ENCODE measurements at regions not wholly inside any gene's neighbourhood (a gene's known extent, or its start where the extent isn't known, plus 50 kb on each side); places are given as distances from the start of the nearest gene placed in this dataset.

DNA sequence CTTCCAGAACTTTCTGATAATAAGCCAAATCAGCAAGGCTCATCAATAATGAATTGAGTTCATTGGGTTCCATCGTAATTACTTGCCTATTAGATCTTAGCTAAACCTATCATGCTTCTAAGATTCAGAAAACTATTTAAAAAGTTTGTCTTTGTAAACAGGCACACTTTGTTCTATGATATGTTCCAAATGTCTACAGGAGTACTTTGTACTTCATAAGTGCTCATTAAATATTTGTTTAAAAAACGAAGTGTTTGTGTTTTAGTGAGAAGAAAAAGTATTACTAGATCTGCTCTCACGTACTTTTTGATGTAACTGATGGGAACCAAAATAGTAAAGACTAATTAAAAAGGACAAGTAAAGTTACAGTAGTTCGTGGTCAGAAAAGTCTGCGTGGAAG is 172.8 kb upstream of the FLRT2 start:
- Histone ChIP-seq H3K27me3 (no peaks in the 10 kb centered on the region), H3K36me3 (no peaks in the 10 kb centered on the region), H3K9me3 (peaks cover 5% of the 10 kb centered on the region), H3K4me3 (ENCODE audit: low read depth in 1 of 2, low read length in 1 of 2) (no peak overlapping the region), H3K27ac (no peak overlapping the region), H3K4me1 (ENCODE audit: control insufficient read depth in 1 of 2, insufficient read depth in 1 of 2, low read depth in 1 of 2, low read length in 1 of 2) (no peaks in the 10 kb centered on the region)
- no peak for TF ChIP-seq CTCF (IDR thresholded peaks at IDR 0.05)

GRCh38 chr14:85358136-85358785 is 171.7 kb upstream of the FLRT2 start:
- TF ChIP-seq CTCF (IDR thresholded peaks at IDR 0.05), result no peak
- H3K4me3 ChIP-seq (ENCODE audit: low read depth in 1 of 2, low read length in 1 of 2), result no peak overlapping the region
- H3K36me3 ChIP-seq, result no peaks in the 10 kb centered on the region
- H3K27me3 ChIP-seq, result no peaks in the 10 kb centered on the region
- H3K27ac ChIP-seq, result no peak overlapping the region
- H3K9me3 ChIP-seq, result peaks cover 5% of the 10 kb centered on the region
- H3K4me1 ChIP-seq (ENCODE audit: control insufficient read depth in 1 of 2, insufficient read depth in 1 of 2, low read depth in 1 of 2, low read length in 1 of 2), result no peaks in the 10 kb centered on the region

- Histone ChIP-seq H3K27me3 (no peaks in the 10 kb centered on the region), H3K27ac (no peak overlapping the region), H3K9me3 (no peaks in the 10 kb centered on the region), H3K4me3 (ENCODE audit: low read depth in 1 of 2, low read length in 1 of 2) (no peak overlapping the region), H3K36me3 (no peaks in the 10 kb centered on the region), H3K4me1 (ENCODE audit: control insufficient read depth in 1 of 2, insufficient read depth in 1 of 2, low read depth in 1 of 2, low read length in 1 of 2) (no peaks in the 10 kb centered on the region)
- no peak for TF ChIP-seq CTCF (IDR thresholded peaks at IDR 0.05)
These were observed 170.4 kb upstream of the FLRT2 start for GRCh38 chr14:85359505-85359904.

DNA sequence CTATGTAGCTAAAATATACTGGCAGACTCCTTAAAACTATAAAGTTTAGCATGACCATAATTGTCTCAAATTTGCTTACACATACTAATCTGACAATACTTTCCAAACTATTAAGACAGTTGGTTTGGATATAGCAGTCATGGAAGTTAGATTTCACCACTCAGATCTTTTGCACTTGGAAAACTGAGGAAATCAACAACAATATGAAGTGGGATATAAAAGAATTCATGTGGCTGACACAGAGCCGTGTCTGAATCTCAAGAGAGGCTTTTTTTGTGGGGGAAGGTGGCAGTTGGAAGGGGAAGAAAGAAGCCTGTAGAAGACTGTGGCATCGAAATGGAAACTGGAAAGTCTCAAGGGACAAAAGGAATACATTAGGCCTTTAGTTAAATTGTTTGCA is 166.6 kb upstream of the FLRT2 start:
- TF ChIP-seq CTCF (IDR thresholded peaks at IDR 0.05), result no peak
- no peaks in the 10 kb centered on the region for H3K9me3 ChIP-seq

GRCh38 chr14:85366226-85366625 is 163.7 kb upstream of the FLRT2 start:
- Histone ChIP-seq H3K27me3 (no peaks in the 10 kb centered on the region), H3K4me1 (ENCODE audit: control insufficient read depth in 1 of 2, insufficient read depth in 1 of 2, low read depth in 1 of 2, low read length in 1 of 2) (no peaks in the 10 kb centered on the region), H3K9me3 (no peaks in the 10 kb centered on the region), H3K27ac (no peak overlapping the region), H3K4me3 (ENCODE audit: low read depth in 1 of 2, low read length in 1 of 2) (no peak overlapping the region), H3K36me3 (no peaks in the 10 kb centered on the region)
- no peak for TF ChIP-seq CTCF (IDR thresholded peaks at IDR 0.05)

More for the DNA sequence above, 166.6 kb upstream of the FLRT2 start:
- Histone ChIP-seq H3K27me3 (no peaks in the 10 kb centered on the region), H3K36me3 (no peaks in the 10 kb centered on the region), H3K4me1 (ENCODE audit: control insufficient read depth in 1 of 2, insufficient read depth in 1 of 2, low read depth in 1 of 2, low read length in 1 of 2) (no peaks in the 10 kb centered on the region), H3K27ac (no peak overlapping the region), H3K4me3 (ENCODE audit: low read depth in 1 of 2, low read length in 1 of 2) (no peak overlapping the region)
